Dermis blood vessel endothelial cell (primary cell): ENCODE measurements at regions not wholly inside any gene's neighbourhood (a gene's known extent, or its start where the extent isn't known, plus 50 kb on each side); places are given as distances from the start of the nearest gene placed in this dataset.
A peak's percentile ranks its signal among the peaks of the same experiment; 100 is the strongest.

Source experiments
- DNase-seq: peaks from one replicate; pipeline ENCODE4 v3.0.0; 2010

- no peak for DNase-seq
Observed at GRCh38 chr1:214208460-214208859, 72.5 kb upstream of the SMYD2 start.

- DNase-seq, result no peak
Observed at GRCh38 chr1:214209260-214209808, 71.6 kb upstream of the SMYD2 start.

DNA sequence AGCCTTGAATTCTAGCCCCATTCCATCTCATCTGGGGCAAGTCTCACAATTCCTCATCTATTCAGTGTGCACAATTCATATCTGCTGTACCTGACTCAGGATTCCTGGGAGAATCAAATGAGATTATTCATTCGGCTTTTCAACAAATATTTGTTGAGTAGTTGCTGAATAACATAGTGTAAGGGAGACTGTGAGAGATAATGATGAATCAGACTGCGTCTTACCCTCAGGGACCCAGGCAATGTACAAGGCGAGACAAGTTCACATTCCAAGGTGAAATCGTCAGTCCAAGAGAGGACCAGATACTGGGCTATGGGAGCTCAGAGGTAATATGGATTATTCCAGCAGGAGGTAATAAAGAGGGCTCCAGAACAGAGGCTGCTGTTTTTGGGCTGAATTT is 67.8 kb upstream of the SMYD2 start:
- DNase-seq, result no peak

DNA sequence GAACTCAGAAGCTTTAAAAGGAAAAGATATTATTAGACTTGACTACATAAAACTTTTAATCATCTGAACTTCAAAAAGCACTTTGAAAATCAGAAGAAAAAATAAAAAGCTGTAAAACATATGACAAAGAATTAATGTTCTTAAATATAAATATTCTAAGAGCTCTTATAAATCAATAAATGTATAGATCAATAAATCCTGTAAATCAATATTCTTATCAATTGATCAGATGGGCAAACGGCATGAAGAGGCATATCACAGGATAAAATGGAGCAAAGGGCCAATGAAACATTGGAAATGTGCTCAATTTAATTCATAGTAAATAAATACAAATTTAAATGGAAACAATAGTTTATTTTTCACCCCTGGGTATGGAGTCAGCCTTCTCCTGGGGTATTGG is 66.1 kb upstream of the SMYD2 start:
- no peak for DNase-seq

DNA sequence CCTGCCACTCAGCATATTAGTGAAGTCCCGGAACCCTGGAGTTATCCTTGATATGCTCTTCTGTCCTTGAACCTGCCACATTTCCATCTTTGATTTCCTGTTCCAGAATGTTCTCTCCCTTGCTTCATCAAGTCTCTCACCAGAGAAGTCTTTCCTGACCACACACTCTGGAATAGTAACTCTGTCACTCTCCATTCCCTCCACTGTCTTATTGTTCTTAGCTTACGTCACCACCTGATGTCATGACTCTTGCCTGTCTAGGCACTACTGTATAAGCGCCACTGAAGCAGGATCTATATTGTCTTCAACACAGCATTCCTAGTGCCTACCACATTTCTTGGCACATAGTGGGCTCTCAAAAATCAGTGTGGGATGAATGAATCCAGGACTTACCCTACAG is 65.4 kb upstream of the SMYD2 start:
- no peak for DNase-seq

GRCh38 chr1:214216021-214216420 is 64.9 kb upstream of the SMYD2 start:
- no peak for DNase-seq

- DNase-seq, result no peak
Observed at GRCh38 chr1:214216779-214217178, 64.2 kb upstream of the SMYD2 start.

DNA sequence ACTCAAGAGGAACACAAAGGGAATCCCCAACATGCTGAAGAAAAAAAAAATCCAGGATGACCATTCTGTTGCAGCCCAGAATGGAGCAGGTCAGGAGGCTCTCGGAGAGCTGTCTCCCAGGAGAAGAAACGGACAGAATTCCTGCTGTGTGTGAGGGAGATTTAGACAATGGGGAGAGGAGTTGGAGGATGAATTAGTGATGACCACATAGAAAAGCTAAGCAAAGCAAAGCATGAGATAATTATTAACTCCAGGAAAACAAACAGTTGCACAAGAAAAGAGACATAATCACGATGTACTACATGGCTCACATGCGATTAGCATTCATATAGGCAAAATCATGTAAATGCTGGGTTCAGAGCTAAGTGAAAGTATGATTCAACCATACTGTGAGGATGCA is 61.1 kb upstream of the SMYD2 start:
- no peak for DNase-seq

DNA sequence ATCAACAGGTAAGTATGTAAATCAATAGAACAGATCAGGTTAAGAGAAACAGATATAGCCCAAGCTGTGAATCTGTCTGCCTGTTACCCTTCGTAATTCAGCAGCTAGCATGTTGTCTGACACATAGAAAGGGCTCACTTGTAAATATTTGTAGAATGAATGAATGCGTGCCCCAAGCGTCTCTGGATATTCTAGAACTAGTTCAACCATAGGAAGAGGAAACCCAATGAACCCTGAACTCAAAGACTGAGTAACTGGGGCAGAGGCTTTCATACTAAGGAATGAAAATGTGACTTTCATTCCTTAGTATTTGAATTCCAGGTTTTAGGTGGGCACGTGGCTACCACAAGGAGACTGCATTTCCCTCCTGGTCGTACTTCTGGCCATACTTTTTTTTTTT is 60.1 kb upstream of the SMYD2 start:
- no peak for DNase-seq

- DNase-seq, result peak; percentile 35
Observed at GRCh38 chr1:214224611-214225354, 56.2 kb upstream of the SMYD2 start.

GRCh38 chr1:214228976-214229375 is 52.0 kb upstream of the SMYD2 start:
- DNase-seq, result no peak

GRCh38 chr1:214229736-214230135 is 51.2 kb upstream of the SMYD2 start:
- no peak for DNase-seq
